Pancreas (tissue), 10 donors: ENCODE measurements at regions not wholly inside any gene's neighbourhood (a gene's known extent, or its start where the extent isn't known, plus 50 kb on each side); places are given as distances from the start of the nearest gene placed in this dataset.

Source experiments
- ATAC-seq, 4 donors: fragments of 200-7000 bp; cut with Tn5 transposase; one replicate each; pipeline versions ENCODE4 v1.8.0 to v1.9.1; 2020; ENCODE audit warnings: mild to moderate bottlenecking in 4 of 4, moderate library complexity in 4 of 4
- DNase-seq, 6 donors: peaks; one replicate each; pipeline ENCODE4 v3.0.0-alpha.2; 2020
- FAIRE-seq: peaks from 2 replicates; lab custom pipeline; 2012; peaks lifted over from hg19 to GRCh38; lab: Jason Lieb, UNC
- H3K27ac ChIP-seq, 4 donors: fragments of 200-600 bp; sonication (generic); 1 replicate in 3 of 4; 2 replicates in 1 of 4; pipeline versions ENCODE4 v1.5.0 to v1.8.0; 2020
- H3K27me3 ChIP-seq, 4 donors: fragments of 200-600 bp; one replicate each; pipeline ENCODE4 v1.8.0; 2021
- H3K36me3 ChIP-seq, 3 donors: fragments of 200-600 bp; sonication (generic) in 1 of 3; one replicate each; pipeline versions ENCODE4 v1.5.0 to v1.8.0; 2020 to 2021
- H3K4me1 ChIP-seq, 3 donors: fragments of 200-600 bp; one replicate each; pipeline ENCODE4 v1.8.0; 2021
- H3K4me3 ChIP-seq, 4 donors: fragments of 200-600 bp; sonication (generic) in 2 of 4; one replicate each; pipeline versions ENCODE4 v1.5.0 to v1.8.0; 2020 to 2021
- H3K9me3 ChIP-seq, 4 donors: fragments of 200-600 bp; one replicate each; pipeline ENCODE4 v1.8.0; 2021
- CTCF ChIP-seq, 4 donors: fragments of 200-600 bp; sonication (generic) in 3 of 4; IDR thresholded peaks; one replicate each; pipeline versions ENCODE4 v1.5.0 to v1.8.0; 2021; ENCODE audit warnings: antibody characterized with exemption in 4 of 4
- WGBS, 2 donors: extraction: QIAGEN DNeasy Blood & Tissue Kit; methylation state at CpG; one replicate each; pipeline ENCODE4 v1.1.7; 2013; 5-methylcytosine and 5-hydroxymethylcytosine counted together
- intact Hi-C, 3 donors: fragments of 100-400 bp; cut with DNase I; formaldehyde crosslinking; loops; one replicate each; pipeline versions ENCODE4 v1.11.1 to v1.14.2; 2022
- donor health status: healthy with polysubstance abuse.
- donor health status: DM: no; HTN: no; CAD: no; lungs with moderate emphysema.
- donor health status: DM: no; HTN: no; CAD: no.
- donor health status: control.
- donor health status: control.
- donor health status: Bipolar disorder and iron deficiency.
- donor health status: DM: yes; HTN: yes; CAD: no.
- donor health status: DM: no; HTN: no; CAD: no.
- donor health status: DM: no; HTN: no; CAD: no.
- donor health status: DM: yes; HTN: yes; CAD: no.

GRCh38 chrX:44770121-44770520 is 73.7 kb upstream of the DUSP21 start:
- Histone ChIP-seq H3K27me3 (peaks cover 0 to 4% (median 1%) of the 10 kb centered on the region in 4 donors), H3K27ac (no peak overlapping the region), H3K36me3 (no peaks in the 10 kb centered on the region), H3K9me3 (no peaks in the 10 kb centered on the region), H3K4me3 (no peak overlapping the region), H3K4me1 (no peaks in the 10 kb centered on the region)
- intact Hi-C loops: no loop called here
- no peak for DNase-seq
- no peak for ATAC-seq
- 55 to 56% methylated on average over 2 of the region's 2 CpGs for WGBS, 2 donors
- FAIRE-seq: peak; percentile 86
- TF ChIP-seq CTCF (IDR thresholded peaks at IDR 0.05): no peak

GRCh38 chrX:44767308-44767707 is 76.5 kb upstream of the DUSP21 start:
- no peaks in the 10 kb centered on the region for H3K4me1 ChIP-seq
- no peak overlapping the region for H3K4me3 ChIP-seq
- no peak for TF ChIP-seq CTCF (IDR thresholded peaks at IDR 0.05)
- WGBS, 2 donors: 80 to 81% methylated on average over 5 of the region's 5 CpGs
- FAIRE-seq (no peak), DNase-seq (no peak), ATAC-seq (no peak)
- peaks cover 0 to 6% (median 3%) of the 10 kb centered on the region in 4 donors for H3K27me3 ChIP-seq
- no peaks in the 10 kb centered on the region for H3K9me3 ChIP-seq
- intact Hi-C loops: no loop called here
- no peaks in the 10 kb centered on the region for H3K36me3 ChIP-seq
- H3K27ac ChIP-seq: no peak overlapping the region

- TF ChIP-seq CTCF (IDR thresholded peaks at IDR 0.05): no peak
- 85 to 86% methylated on average over 2 of the region's 2 CpGs for WGBS, 2 donors
Observed at GRCh38 chrX:44765556-44765955, 78.3 kb upstream of the DUSP21 start.

GRCh38 chrX:44747969-44748368 is 95.9 kb upstream of the DUSP21 start:
- no peak overlapping the region for H3K4me3 ChIP-seq
- DNase-seq (no peak), FAIRE-seq (no peak), ATAC-seq (no peak)
- H3K36me3 ChIP-seq: no peaks in the 10 kb centered on the region
- no peaks in the 10 kb centered on the region for H3K4me1 ChIP-seq
- intact Hi-C loops: no loop called here
- H3K27ac ChIP-seq: no peak overlapping the region
- no peaks in the 10 kb centered on the region for H3K9me3 ChIP-seq
- WGBS, 2 donors: 31 to 44% methylated on average over 2 of the region's 2 CpGs
- TF ChIP-seq CTCF (IDR thresholded peaks at IDR 0.05): no peak
- no peaks in the 10 kb centered on the region for H3K27me3 ChIP-seq

More at GRCh38 chrX:44765556-44765955, 78.3 kb upstream of the DUSP21 start:
- Histone ChIP-seq H3K9me3 (no peaks in the 10 kb centered on the region), H3K27ac (no peak overlapping the region), H3K4me1 (no peaks in the 10 kb centered on the region), H3K36me3 (no peaks in the 10 kb centered on the region), H3K4me3 (no peak overlapping the region), H3K27me3 (peaks cover 0 to 6% (median 3%) of the 10 kb centered on the region in 4 donors)
- ATAC-seq (no peak), FAIRE-seq (no peak), DNase-seq (no peak)
- intact Hi-C loops: no loop called here

- 60 to 72% methylated on average over 2 of the region's 2 CpGs for WGBS, 2 donors
- FAIRE-seq: no peak
- Histone ChIP-seq H3K4me3 (no peak overlapping the region), H3K36me3 (no peaks in the 10 kb centered on the region), H3K27me3 (no peaks in the 10 kb centered on the region), H3K9me3 (no peaks in the 10 kb centered on the region), H3K27ac (no peak overlapping the region), H3K4me1 (no peaks in the 10 kb centered on the region)
- no peak for TF ChIP-seq CTCF (IDR thresholded peaks at IDR 0.05)
- DNase-seq: no peak
- intact Hi-C loops: no loop called here
- ATAC-seq: no peak
Observed at GRCh38 chrX:44747317-44747716, 96.5 kb upstream of the DUSP21 start.
